Activated T-cell treated with anti-CD3 and anti-CD28 coated beads for 48 hours (primary cell): ENCODE measurements at regions not wholly inside any gene's neighbourhood (a gene's known extent, or its start where the extent isn't known, plus 50 kb on each side); places are given as distances from the start of the nearest gene placed in this dataset.

Experiments
- DNase-seq: peaks from one replicate; pipeline ENCODE4 v3.0.0-alpha.2; 2020; ENCODE audit warnings: low read depth

DNA sequence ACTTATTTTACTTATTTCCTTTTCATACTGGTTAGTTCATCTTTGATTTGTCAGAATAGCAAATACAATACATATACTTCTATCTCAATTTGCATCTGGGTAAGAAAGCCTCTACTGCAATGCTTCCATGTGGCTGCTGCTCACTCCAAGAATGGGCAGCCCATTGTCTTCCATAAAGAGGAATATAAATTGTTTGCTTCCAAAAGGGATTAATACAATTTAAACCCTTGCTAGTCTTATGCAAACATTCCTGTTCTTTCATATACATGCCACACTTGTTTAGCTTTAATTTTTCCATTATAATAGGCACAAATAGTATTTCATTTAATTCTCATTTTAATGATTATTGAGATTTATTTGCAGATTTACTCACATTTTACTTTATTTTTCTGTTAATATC is 555.4 kb upstream of the POM121L12 start:
- DNase-seq: no peak

- no peak for DNase-seq
Measured at GRCh38 chr7:52475001-52475582, 560.3 kb upstream of the POM121L12 start.

DNA sequence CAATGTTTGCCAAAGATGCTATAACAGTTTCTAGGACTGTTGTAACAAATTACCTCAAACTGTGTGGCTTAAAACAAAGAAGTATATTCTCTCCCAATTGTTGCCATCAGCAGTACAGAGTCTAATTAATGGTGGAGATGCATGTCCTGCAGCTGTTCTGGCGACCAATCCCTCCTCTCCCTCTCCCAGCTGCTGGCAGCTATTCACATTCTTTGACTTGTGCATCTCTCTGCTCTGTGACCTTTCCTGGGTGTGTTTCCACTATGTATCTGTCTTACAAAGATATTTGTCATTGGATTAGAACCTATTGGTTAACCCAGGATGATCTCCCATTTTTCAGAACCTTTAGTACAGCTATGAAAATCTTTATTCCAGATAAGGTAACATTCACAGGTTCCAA is 561.7 kb upstream of the POM121L12 start:
- DNase-seq: no peak

DNA sequence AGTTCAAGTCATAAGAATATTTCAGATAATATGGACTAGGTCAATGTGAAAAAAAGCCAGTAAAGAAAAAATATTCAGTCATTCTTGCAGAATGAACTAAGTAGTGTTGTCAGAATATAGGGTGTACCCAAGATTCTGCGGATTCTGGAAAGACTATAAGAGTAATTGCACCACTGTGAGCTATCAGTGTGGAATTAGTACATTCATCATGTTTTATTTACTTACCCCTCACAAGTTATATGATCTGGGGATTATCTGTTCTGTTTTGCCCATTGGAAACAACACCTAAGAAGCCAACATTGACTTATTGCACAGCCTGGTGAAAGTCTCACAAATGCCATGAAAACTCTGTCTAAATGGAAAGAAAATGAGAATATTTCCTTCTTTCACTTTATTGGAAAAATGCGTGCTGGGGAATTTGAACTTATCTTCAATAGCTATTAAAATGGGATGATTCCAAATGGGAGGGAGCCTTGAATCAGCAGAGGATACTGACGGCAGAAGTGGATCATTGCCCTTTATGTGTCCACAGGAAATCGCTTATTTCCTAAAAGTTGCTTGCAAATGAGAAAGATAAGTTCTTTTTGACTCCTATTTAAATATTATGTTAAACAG is 563.3 kb upstream of the POM121L12 start:
- no peak for DNase-seq

- DNase-seq: no peak
Measured at GRCh38 chr7:52465216-52465615, 570.2 kb upstream of the POM121L12 start.

DNA sequence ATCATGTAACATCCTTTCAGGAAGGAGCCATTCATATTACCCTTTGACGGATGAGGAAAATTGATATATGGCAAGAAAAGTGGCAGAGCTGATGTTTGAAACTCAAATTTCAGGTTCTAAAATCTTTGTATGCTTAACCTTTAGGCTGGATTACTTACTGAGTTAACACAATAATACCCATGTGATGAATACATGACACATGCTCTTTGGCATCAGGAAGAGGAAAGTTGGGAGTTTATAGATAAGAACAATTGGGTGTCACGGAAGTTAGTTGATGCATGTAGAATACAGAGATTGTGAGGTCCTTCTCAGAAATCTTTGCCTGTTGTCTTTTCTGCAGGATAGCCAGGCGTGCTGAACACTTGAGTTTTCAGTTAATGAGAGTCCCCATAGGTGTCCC is 572.1 kb upstream of the POM121L12 start:
- no peak for DNase-seq

GRCh38 chr7:52462474-52462873 is 573.0 kb upstream of the POM121L12 start:
- no peak for DNase-seq

GRCh38 chr7:52455571-52455970 is 579.9 kb upstream of the POM121L12 start:
- no peak for DNase-seq

- no peak for DNase-seq
Measured at GRCh38 chr7:52450816-52451215, 584.6 kb upstream of the POM121L12 start.

DNA sequence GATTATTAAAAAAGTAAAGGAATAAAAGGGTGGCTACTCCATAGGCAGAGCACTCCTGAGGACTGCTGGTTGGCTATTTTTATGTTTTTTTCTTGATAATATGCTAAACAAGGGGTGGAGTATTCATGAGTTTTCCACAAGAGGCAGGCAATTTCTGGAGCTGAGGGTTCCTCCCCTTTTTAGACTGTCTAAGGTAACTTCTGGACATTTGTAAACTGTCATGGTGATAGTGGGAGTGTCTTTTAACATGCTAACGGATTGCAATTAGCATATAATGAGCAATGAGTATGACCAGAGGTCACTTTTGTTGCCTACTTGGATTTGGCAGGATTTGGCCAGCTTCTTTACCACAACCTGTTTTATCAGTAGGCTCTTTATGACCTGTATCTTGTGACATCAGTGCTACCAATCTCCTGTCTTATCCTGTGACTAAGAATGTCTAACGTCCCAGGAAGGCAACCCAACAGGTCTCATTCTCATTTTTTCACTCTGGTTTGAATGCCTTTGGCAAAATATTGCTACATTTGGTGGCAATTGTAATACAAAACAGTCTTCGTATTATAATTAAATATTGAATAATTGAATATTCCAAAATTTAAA is 587.8 kb upstream of the POM121L12 start:
- DNase-seq: no peak

GRCh38 chr7:52436278-52436677 is 599.2 kb upstream of the POM121L12 start:
- no peak for DNase-seq

DNA sequence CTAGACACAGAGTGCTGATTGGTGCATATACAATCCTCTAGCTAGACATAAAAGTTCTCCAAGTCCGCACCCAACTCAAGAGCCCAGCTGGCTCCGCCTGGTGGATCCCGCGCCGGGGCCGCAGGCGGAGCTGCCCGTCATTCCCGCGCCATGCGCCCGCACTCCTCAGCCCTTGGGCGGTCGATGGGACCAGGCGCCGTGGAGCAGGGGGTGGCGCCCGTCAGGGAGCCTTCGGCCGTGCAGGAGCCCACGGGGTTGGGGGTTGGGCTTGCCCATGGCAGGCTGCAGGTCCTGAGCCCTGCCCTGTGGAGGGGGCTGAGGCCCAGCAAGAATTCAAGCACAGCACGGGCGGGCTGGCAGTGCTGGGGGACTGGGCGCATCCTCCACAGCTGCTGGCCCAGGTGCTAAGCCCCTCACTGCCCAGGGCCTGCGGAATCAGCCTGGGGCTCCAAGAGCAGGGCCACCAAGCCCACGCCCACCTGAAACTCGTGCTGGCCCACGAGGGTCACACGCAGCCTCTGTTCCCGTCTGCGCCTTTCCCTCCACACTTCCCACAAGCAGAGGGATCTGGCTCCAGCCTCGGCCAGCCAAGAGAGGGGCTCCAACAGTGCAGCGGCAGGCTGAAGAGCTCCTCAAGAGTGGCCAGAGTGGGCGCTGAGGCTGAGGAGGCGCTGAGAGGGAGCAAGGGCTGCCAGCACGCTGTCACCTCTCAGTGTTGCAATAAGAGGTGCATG is 604.2 kb upstream of the POM121L12 start:
- no peak for DNase-seq

- no peak for DNase-seq
Measured at GRCh38 chr7:52423251-52423650, 612.2 kb upstream of the POM121L12 start.

DNA sequence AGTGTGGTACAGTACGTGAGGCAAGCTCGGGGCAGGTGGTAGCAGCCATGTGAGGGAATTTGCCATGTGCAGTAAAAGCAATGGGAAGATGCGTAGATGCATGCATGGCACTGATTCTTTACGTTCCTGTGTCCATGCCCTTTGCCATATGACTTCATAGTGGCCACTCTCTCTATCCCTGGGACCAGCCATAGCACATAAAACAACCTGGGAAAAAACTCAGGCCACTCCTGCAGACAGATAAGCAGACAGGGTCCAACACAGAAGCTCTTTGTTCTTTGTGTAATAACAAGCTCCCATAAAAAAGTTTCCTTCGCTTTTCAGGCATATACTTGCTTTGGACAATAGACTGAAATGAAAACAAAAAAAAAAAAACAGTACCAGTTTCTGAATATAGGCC is 622.4 kb upstream of the POM121L12 start:
- no peak for DNase-seq

GRCh38 chr7:52410032-52410431 is 625.4 kb upstream of the POM121L12 start:
- DNase-seq: no peak

- no peak for DNase-seq
Measured at GRCh38 chr7:52406808-52407207, 628.6 kb upstream of the POM121L12 start.

DNA sequence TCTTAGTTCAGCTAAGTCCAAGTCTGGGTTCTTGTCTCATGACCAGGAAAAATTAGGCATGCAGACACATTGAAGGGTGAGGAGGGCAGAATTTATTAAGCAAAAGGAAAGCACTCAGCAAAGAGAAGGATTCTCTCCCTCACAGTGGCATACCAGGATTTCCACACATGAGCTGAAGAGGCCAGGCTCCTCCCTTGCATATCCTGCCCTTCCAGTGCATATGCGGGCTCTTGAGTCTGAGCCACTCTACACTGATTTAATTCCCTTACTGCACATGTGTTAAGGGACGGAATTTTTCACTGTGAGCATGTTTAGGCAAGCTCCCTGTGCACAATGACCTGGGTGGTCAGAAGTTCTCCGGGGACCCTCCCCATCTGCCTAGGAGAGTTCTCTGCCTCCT is 652.7 kb upstream of the POM121L12 start:
- DNase-seq: no peak

DNA sequence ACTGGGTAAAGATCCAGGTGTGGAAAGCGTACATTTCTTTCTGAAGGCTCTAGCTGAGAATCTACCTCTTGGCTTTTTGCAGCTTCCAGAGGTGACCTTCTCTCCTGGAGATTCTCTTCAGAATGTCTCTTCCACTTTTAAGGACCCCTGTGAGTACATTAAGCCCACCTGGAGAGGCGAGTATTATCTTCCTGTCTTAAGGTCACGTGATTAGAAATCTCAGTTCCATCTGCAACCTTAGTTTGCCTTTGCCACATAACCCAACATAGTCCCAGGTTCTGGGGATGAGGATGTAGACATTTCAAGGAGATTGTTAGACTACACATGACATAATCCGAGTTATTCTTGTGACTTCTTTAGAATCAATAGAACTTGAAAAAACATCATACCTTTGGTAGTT is 665.5 kb upstream of the POM121L12 start:
- DNase-seq: no peak

- DNase-seq: no peak
Measured at GRCh38 chr7:52365349-52365748, 670.1 kb upstream of the POM121L12 start.

- DNase-seq: no peak
Measured at GRCh38 chr7:52362521-52362920, 672.9 kb upstream of the POM121L12 start.

GRCh38 chr7:52360541-52360940 is 674.9 kb upstream of the POM121L12 start:
- no peak for DNase-seq

- DNase-seq: no peak
Measured at GRCh38 chr7:52355053-52355452, 680.4 kb upstream of the POM121L12 start.
